Muscle of leg (tissue), 3 donors: ENCODE measurements at regions not wholly inside any gene's neighbourhood (a gene's known extent, or its start where the extent isn't known, plus 50 kb on each side); places are given as distances from the start of the nearest gene placed in this dataset.
"Not testable (repeated sequence)": the region's sequence is repeated elsewhere in the genome, so short reads cannot be mapped to it uniquely, and the experiment has no call there.

Experiments
- DNase-seq: peaks from one replicate; pipeline ENCODE4 v3.0.0; 2013
- H3K27ac ChIP-seq: one replicate; pipeline ENCODE4 v1.5.1; 2013; ENCODE audit warnings: mild to moderate bottlenecking, low read length, control low read depth
- H3K27me3 ChIP-seq: one replicate; pipeline ENCODE4 v1.6.1; 2013; ENCODE audit warnings: low read length; ENCODE audit not compliant: control insufficient read depth, insufficient read depth
- H3K36me3 ChIP-seq: one replicate; pipeline ENCODE4 v1.6.1; 2013; ENCODE audit warnings: low read length; ENCODE audit not compliant: control insufficient read depth, insufficient read depth
- H3K4me1 ChIP-seq: one replicate; pipeline ENCODE4 v1.6.1; 2013; ENCODE audit warnings: low read length; ENCODE audit not compliant: control insufficient read depth, insufficient read depth
- H3K4me3 ChIP-seq: one replicate; pipeline ENCODE4 v1.5.1; 2013; ENCODE audit warnings: low read length, control low read depth
- H3K9me3 ChIP-seq: replicated peaks from 2 replicates; pipeline ENCODE4 v1.6.1; 2013; ENCODE audit warnings: low read depth, low read length; ENCODE audit not compliant: control insufficient read depth
- WGBS: methylation state at CpG from one replicate; pipeline ENCODE4 v1.1.5; 2013; ENCODE audit warnings: missing lambda C conversion rate; ENCODE audit not compliant: insufficient coverage; 5-methylcytosine and 5-hydroxymethylcytosine counted together

- Histone ChIP-seq H3K27me3 (no peaks in the 10 kb centered on the region), H3K4me1 (peaks cover 17% of the 10 kb centered on the region), H3K9me3 (peaks cover 11% of the 10 kb centered on the region), H3K4me3 (no peak overlapping the region), H3K27ac (no peak overlapping the region), H3K36me3 (no peaks in the 10 kb centered on the region)
- no peak for DNase-seq
- WGBS, result no CpG with 5 or more reads among the region's 7 CpGs
These were observed 72.5 kb downstream of the LHX2 start for GRCh38 chr9:124084087-124084486.

- Histone ChIP-seq H3K27me3 (no peaks in the 10 kb centered on the region), H3K27ac (no peak overlapping the region), H3K9me3 (peaks cover 9% of the 10 kb centered on the region), H3K4me1 (peaks cover 10% of the 10 kb centered on the region), H3K36me3 (no peaks in the 10 kb centered on the region), H3K4me3 (no peak overlapping the region)
- DNase-seq, result no peak
- no CpG with 5 or more reads among the region's 2 CpGs for WGBS
These were observed 75.7 kb downstream of the LHX2 start for GRCh38 chr9:124087226-124087625.

- no peaks in the 10 kb centered on the region for H3K36me3 ChIP-seq
- H3K9me3 ChIP-seq, result peaks cover 9% of the 10 kb centered on the region
- no peak overlapping the region for H3K4me3 ChIP-seq
- no peaks in the 10 kb centered on the region for H3K27me3 ChIP-seq
- peak; percentile 29 for DNase-seq
- peaks cover 10% of the 10 kb centered on the region for H3K4me1 ChIP-seq
- peak overlapping the region; percentile 20 for H3K27ac ChIP-seq
- 38% methylated on average over 10 of the region's 13 CpGs for whole genome bisulfite sequencing
These were observed 76.9 kb downstream of the LHX2 start for GRCh38 chr9:124088476-124088837.

GRCh38 chr9:124089631-124090488 is 78.3 kb downstream of the LHX2 start:
- not testable (repeated sequence) for H3K9me3 ChIP-seq, H3K4me3 ChIP-seq, H3K36me3 ChIP-seq, H3K27ac ChIP-seq, DNase-seq, H3K27me3 ChIP-seq
- H3K4me1 ChIP-seq, result peaks cover 10% of the 10 kb centered on the region
- 71% methylated on average over 7 of the region's 9 CpGs for WGBS

GRCh38 chr9:124098141-124098905 is 86.8 kb downstream of the LHX2 start:
- Histone ChIP-seq H3K27me3 (peaks cover 14% of the 10 kb centered on the region), H3K36me3 (no peaks in the 10 kb centered on the region), H3K4me3 (no peak overlapping the region), H3K27ac (no peak overlapping the region), H3K4me1 (no peaks in the 10 kb centered on the region), H3K9me3 (no peaks in the 10 kb centered on the region)
- DNase-seq, result no peak
- WGBS, result 24% methylated on average over 3 of the region's 12 CpGs

- DNase-seq, result no peak
- H3K9me3 ChIP-seq, result no peaks in the 10 kb centered on the region
- peaks cover 14% of the 10 kb centered on the region for H3K27me3 ChIP-seq
- no peaks in the 10 kb centered on the region for H3K4me1 ChIP-seq
- H3K4me3 ChIP-seq, result no peak overlapping the region
- H3K27ac ChIP-seq, result no peak overlapping the region
- no peaks in the 10 kb centered on the region for H3K36me3 ChIP-seq
- WGBS, result 72% methylated on average over 5 of the region's 6 CpGs
These were observed 88.3 kb downstream of the LHX2 start for GRCh38 chr9:124099860-124100259.

GRCh38 chr9:124101215-124101968 is 89.8 kb downstream of the LHX2 start:
- DNase-seq, result no peak
- Histone ChIP-seq H3K36me3 (no peaks in the 10 kb centered on the region), H3K9me3 (no peaks in the 10 kb centered on the region), H3K4me3 (no peak overlapping the region), H3K27ac (no peak overlapping the region), H3K4me1 (no peaks in the 10 kb centered on the region), H3K27me3 (peaks cover 14% of the 10 kb centered on the region)
- 49% methylated on average over 4 of the region's 6 CpGs for WGBS

- no peaks in the 10 kb centered on the region for H3K4me1 ChIP-seq
- peaks cover 14% of the 10 kb centered on the region for H3K27me3 ChIP-seq
- no peaks in the 10 kb centered on the region for H3K36me3 ChIP-seq
- H3K9me3 ChIP-seq, result no peaks in the 10 kb centered on the region
- DNase-seq, result no peak
- H3K27ac ChIP-seq, result no peak overlapping the region
- H3K4me3 ChIP-seq, result no peak overlapping the region
- WGBS, result 62% methylated on average over 5 of the region's 7 CpGs
These were observed 90.4 kb downstream of the LHX2 start for GRCh38 chr9:124101969-124102345.

- H3K4me3 ChIP-seq, result no peak overlapping the region
- 56% methylated on average over 3 of the region's 3 CpGs for WGBS
- no peak overlapping the region for H3K27ac ChIP-seq
- H3K9me3 ChIP-seq, result no peaks in the 10 kb centered on the region
- H3K36me3 ChIP-seq, result no peaks in the 10 kb centered on the region
- peaks cover 12% of the 10 kb centered on the region for H3K27me3 ChIP-seq
- no peak for DNase-seq
- no peaks in the 10 kb centered on the region for H3K4me1 ChIP-seq
These were observed 90.8 kb downstream of the LHX2 start for GRCh38 chr9:124102363-124102762.

GRCh38 chr9:124105266-124105665 is 93.7 kb downstream of the LHX2 start:
- no peak overlapping the region for H3K27ac ChIP-seq
- H3K9me3 ChIP-seq, result no peaks in the 10 kb centered on the region
- no peaks in the 10 kb centered on the region for H3K4me1 ChIP-seq
- H3K27me3 ChIP-seq, result peaks cover 10% of the 10 kb centered on the region
- H3K36me3 ChIP-seq, result no peaks in the 10 kb centered on the region
- H3K4me3 ChIP-seq, result no peak overlapping the region
- WGBS, result 63% methylated on average over 3 of the region's 3 CpGs
- DNase-seq, result no peak
